22Rv1 (cell line): ENCODE measurements at regions not wholly inside any gene's neighbourhood (a gene's known extent, or its start where the extent isn't known, plus 50 kb on each side); places are given as distances from the start of the nearest gene placed in this dataset.

Source experiments
- ZFX ChIP-seq: fragments of 450-650 bp; IDR thresholded peaks from 2 replicates; pipeline ENCODE4 v1.6.1; 2017; ENCODE audit warnings: antibody characterized with exemption, borderline replicate concordance
- TF ChIP-seq, protein P1 (sequence below): fragments of 450-650 bp; IDR thresholded peaks from 2 replicates; pipeline ENCODE4 v1.5.1; 2017; ENCODE audit warnings: mild to moderate bottlenecking

- TF ChIP-seq, protein P1, sequence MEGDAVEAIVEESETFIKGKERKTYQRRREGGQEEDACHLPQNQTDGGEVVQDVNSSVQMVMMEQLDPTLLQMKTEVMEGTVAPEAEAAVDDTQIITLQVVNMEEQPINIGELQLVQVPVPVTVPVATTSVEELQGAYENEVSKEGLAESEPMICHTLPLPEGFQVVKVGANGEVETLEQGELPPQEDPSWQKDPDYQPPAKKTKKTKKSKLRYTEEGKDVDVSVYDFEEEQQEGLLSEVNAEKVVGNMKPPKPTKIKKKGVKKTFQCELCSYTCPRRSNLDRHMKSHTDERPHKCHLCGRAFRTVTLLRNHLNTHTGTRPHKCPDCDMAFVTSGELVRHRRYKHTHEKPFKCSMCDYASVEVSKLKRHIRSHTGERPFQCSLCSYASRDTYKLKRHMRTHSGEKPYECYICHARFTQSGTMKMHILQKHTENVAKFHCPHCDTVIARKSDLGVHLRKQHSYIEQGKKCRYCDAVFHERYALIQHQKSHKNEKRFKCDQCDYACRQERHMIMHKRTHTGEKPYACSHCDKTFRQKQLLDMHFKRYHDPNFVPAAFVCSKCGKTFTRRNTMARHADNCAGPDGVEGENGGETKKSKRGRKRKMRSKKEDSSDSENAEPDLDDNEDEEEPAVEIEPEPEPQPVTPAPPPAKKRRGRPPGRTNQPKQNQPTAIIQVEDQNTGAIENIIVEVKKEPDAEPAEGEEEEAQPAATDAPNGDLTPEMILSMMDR, result no peak
- TF ChIP-seq ZFX, result no peak
Observed at GRCh38 chr6:132007474-132008190, 56.5 kb upstream of the CCN2 start.
